NCI-H524 (cell line): ENCODE measurements at regions not wholly inside any gene's neighbourhood (a gene's known extent, or its start where the extent isn't known, plus 50 kb on each side); places are given as distances from the start of the nearest gene placed in this dataset.
A peak's percentile ranks its signal among the peaks of the same experiment; 100 is the strongest.

Experiments
- DNase-seq, 2 experiments: peaks; one replicate each; lab custom pipeline; 2025; lab: John Stamatoyannopoulos, UW

GRCh38 chr1:229964281-229964680 is 102.8 kb upstream of the GALNT2 start:
- DNase-seq, result no peak

GRCh38 chr1:229970714-229971113 is 96.3 kb upstream of the GALNT2 start:
- DNase-seq, result no peak

GRCh38 chr1:229971141-229971540 is 95.9 kb upstream of the GALNT2 start:
- no peak for DNase-seq

- no peak for DNase-seq
These were observed 94.3 kb upstream of the GALNT2 start for GRCh38 chr1:229972600-229973296.

GRCh38 chr1:229973297-229973612 is 93.8 kb upstream of the GALNT2 start:
- no peak for DNase-seq

GRCh38 chr1:229975047-229975446 is 92.0 kb upstream of the GALNT2 start:
- no peak for DNase-seq

GRCh38 chr1:229980009-229980408 is 87.0 kb upstream of the GALNT2 start:
- DNase-seq, result no peak

- DNase-seq, result no peak
These were observed 85.3 kb upstream of the GALNT2 start for GRCh38 chr1:229981736-229982135.

- no peak for DNase-seq
These were observed 82.6 kb upstream of the GALNT2 start for GRCh38 chr1:229984310-229984991.

GRCh38 chr1:229984992-229985612 is 81.9 kb upstream of the GALNT2 start:
- no peak for DNase-seq

GRCh38 chr1:229985613-229986010 is 81.4 kb upstream of the GALNT2 start:
- DNase-seq, result no peak

- DNase-seq, result no peak
These were observed 80.2 kb upstream of the GALNT2 start for GRCh38 chr1:229986737-229987337.

- no peak for DNase-seq
These were observed 79.1 kb upstream of the GALNT2 start for GRCh38 chr1:229987953-229988352.

GRCh38 chr1:229988534-229988933 is 78.5 kb upstream of the GALNT2 start:
- no peak for DNase-seq

- no peak for DNase-seq
These were observed 77.3 kb upstream of the GALNT2 start for GRCh38 chr1:229989591-229990248.

GRCh38 chr1:229990326-229990725 is 76.7 kb upstream of the GALNT2 start:
- no peak for DNase-seq

GRCh38 chr1:229991104-229991513 is 75.9 kb upstream of the GALNT2 start:
- peak in 1 of 2 experiments; percentile 35 for DNase-seq

GRCh38 chr1:229991724-229992333 is 75.2 kb upstream of the GALNT2 start:
- peak in 1 of 2 experiments; percentile 2 for DNase-seq

GRCh38 chr1:229993060-229993459 is 74.0 kb upstream of the GALNT2 start:
- DNase-seq, result no peak

- no peak for DNase-seq
These were observed 73.1 kb upstream of the GALNT2 start for GRCh38 chr1:229993894-229994293.

- DNase-seq, result no peak
These were observed 67.9 kb upstream of the GALNT2 start for GRCh38 chr1:229999004-229999670.
